Activated T-cell treated with anti-CD3 and anti-CD28 coated beads, Interleukin-2, amount 50 U/mL, for 24 hours (primary cell): ENCODE measurements at regions not wholly inside any gene's neighbourhood (a gene's known extent, or its start where the extent isn't known, plus 50 kb on each side); places are given as distances from the start of the nearest gene placed in this dataset.

Source experiments
- DNase-seq: peaks from one replicate; pipeline ENCODE4 v3.0.0-alpha.2; 2020
- H3K27ac Mint-ChIP-seq: 2 replicates; pipeline ENCODE4 v1.8.0; 2020; ENCODE audit warnings: mild to moderate bottlenecking, mixed read lengths
- H3K27me3 Mint-ChIP-seq: 2 replicates; pipeline ENCODE4 v1.8.0; 2020; ENCODE audit warnings: mixed read lengths
- H3K36me3 Mint-ChIP-seq: 2 replicates; pipeline ENCODE4 v1.8.0; 2020; ENCODE audit warnings: low read depth, mixed read lengths
- H3K4me1 Mint-ChIP-seq: 2 replicates; pipeline ENCODE4 v1.8.0; 2020; ENCODE audit warnings: low read depth, mixed read lengths
- H3K4me3 Mint-ChIP-seq: 2 replicates; pipeline ENCODE4 v1.8.0; 2020; ENCODE audit warnings: mild to moderate bottlenecking, moderate library complexity, mixed read lengths
- H3K9me3 Mint-ChIP-seq: 2 replicates; pipeline ENCODE4 v1.8.0; 2020; ENCODE audit warnings: mixed read lengths

DNA sequence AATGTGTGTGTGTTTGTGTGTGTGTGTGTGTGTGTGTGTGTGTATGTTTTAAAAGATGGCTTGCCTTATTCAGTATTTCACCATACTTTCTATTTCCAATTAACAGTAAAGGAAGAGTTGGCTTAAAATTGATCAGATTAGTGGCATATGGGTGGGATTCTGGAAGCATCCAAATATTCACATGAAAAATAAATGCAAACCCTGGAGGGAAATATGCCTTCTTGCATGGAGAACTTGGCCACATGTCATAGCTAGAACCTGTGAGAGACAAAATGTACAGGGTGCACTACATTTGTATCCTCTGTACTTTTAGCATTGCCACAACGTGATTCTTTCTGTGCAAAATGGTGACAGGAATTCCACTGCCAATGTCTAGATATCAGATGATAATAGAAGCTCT is 589.6 kb downstream of the ZNF674 start:
- Mint-ChIP-seq H3K4me1 (peaks cover 2% of the 10 kb centered on the region), H3K9me3 (peaks cover 5% of the 10 kb centered on the region), H3K4me3 (no peak overlapping the region), H3K36me3 (no peaks in the 10 kb centered on the region), H3K27me3 (peaks cover 60% of the 10 kb centered on the region), H3K27ac (no peak overlapping the region)
- no peak for DNase-seq

DNA sequence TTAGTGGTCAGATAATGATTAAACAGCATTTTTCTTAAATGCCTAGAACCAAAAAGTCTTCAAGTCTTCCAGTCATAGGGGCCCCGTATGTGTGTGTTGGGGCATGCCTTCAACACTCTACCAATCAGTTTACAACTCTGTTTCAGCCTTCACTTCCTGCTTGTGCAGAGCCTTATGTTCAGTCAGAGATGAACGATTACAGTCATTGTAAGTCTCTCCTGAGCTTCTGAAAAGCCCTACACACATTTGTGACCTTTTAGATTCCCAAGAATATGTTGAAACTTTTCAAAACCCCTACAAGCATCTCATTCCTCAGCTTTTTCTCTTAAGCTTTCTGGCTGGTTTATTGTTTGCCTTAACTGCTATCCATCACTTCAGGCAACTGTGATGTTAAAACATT is 591.2 kb downstream of the ZNF674 start:
- Mint-ChIP-seq H3K4me1 (peaks cover 2% of the 10 kb centered on the region), H3K9me3 (no peaks in the 10 kb centered on the region), H3K36me3 (no peaks in the 10 kb centered on the region), H3K4me3 (no peak overlapping the region), H3K27me3 (peaks cover 53% of the 10 kb centered on the region), H3K27ac (no peak overlapping the region)
- no peak for DNase-seq

DNA sequence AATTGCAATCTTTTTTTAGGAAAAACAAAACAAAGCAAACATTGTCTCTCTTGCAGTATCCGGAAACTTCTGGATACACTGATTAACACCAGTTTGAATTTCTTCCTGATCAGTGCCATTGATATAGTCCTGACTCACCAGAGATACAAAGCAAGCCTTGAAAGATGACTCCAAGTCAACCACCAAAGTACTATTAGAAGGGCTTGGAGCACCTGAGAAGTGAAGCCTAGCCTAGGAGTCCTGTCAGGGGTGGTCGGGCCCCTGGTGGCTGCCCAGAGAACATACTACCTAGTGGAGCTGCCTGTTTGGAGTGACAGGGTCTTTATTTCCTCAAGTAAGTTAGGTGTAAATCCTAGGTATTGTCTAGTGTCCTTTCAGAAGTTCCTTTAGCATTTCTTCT is 593.2 kb downstream of the ZNF674 start:
- DNase-seq: no peak
- Mint-ChIP-seq H3K9me3 (no peaks in the 10 kb centered on the region), H3K27me3 (peaks cover 50% of the 10 kb centered on the region), H3K27ac (no peak overlapping the region), H3K4me1 (peaks cover 2% of the 10 kb centered on the region), H3K4me3 (no peak overlapping the region), H3K36me3 (no peaks in the 10 kb centered on the region)

DNA sequence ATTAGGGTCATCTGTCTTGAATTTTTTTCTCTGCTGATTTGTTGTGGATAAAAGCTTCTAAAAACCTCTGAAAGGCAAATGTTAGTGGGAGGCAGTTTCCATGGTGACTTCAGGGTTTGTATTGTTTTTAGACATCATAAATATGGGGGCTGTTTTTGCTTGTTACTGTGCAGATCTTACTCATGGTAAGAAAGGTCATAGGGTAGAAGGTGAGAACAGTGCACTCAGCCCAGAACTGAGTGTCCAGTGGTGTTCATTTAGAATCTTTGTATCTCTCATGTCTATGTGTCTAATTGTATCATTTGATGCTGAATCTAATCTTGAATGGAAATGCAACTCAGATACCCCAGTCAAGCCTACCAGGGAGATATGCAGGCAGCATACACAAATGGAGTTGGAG is 609.8 kb downstream of the ZNF674 start:
- peaks cover 13% of the 10 kb centered on the region for H3K9me3 Mint-ChIP-seq
- no peak overlapping the region for H3K27ac Mint-ChIP-seq
- no peaks in the 10 kb centered on the region for H3K36me3 Mint-ChIP-seq
- H3K4me1 Mint-ChIP-seq: peaks cover 13% of the 10 kb centered on the region
- DNase-seq: no peak
- peaks cover 35% of the 10 kb centered on the region for H3K27me3 Mint-ChIP-seq
- no peak overlapping the region for H3K4me3 Mint-ChIP-seq

GRCh38 chrX:45912316-45912715 is 632.9 kb downstream of the ZNF674 start:
- DNase-seq: no peak
- peaks cover 5% of the 10 kb centered on the region for H3K4me1 Mint-ChIP-seq
- no peak overlapping the region for H3K4me3 Mint-ChIP-seq
- H3K27me3 Mint-ChIP-seq: peaks cover 47% of the 10 kb centered on the region
- no peak overlapping the region for H3K27ac Mint-ChIP-seq
- H3K9me3 Mint-ChIP-seq: no peaks in the 10 kb centered on the region
- no peaks in the 10 kb centered on the region for H3K36me3 Mint-ChIP-seq

DNA sequence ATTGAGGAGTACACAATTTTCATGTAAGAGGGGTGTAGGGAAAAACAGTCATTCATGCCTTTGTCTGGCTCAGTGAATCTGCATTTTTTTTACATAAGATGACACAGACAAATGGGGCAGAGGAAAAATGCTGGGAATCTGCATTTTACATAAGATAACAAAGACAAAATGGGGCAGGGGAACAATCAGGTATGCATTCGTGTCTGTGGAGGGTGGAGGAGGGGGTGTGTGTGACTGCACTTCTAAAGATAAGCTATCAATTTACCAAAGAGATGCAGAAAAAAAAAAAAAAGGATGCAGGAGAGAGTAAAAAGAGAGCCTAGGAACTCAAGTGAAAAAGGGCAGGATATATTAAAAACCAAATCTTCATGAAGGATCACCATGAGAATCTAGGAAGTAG is 637.4 kb downstream of the ZNF674 start:
- Mint-ChIP-seq H3K27me3 (peaks cover 48% of the 10 kb centered on the region), H3K9me3 (no peaks in the 10 kb centered on the region), H3K27ac (no peak overlapping the region), H3K36me3 (no peaks in the 10 kb centered on the region), H3K4me3 (no peak overlapping the region), H3K4me1 (peaks cover 9% of the 10 kb centered on the region)
- DNase-seq: no peak

DNA sequence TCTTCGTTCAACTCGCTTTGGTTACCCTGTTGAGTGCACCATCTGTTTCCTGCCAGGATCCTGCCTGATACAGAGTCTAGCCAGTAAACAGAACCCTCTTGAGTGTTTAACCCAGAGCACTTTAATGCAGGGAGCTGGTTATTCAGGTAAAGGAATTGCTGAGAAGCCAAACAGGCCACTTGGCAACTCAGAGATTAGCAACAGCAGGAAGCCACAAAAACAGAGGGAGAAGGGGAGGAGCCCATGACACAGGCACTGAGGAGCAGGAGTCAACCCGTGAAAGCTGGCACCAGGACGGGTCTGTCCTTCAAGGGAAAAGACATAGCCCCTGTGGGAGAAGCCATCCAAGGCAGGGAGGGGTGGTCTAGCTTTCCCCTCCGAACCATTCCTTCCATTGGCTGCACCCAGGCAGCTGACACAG is 641.4 kb downstream of the ZNF674 start:
- H3K9me3 Mint-ChIP-seq: no peaks in the 10 kb centered on the region
- no peak overlapping the region for H3K27ac Mint-ChIP-seq
- no peak overlapping the region for H3K4me3 Mint-ChIP-seq
- H3K36me3 Mint-ChIP-seq: no peaks in the 10 kb centered on the region
- peaks cover 4% of the 10 kb centered on the region for H3K4me1 Mint-ChIP-seq
- peaks cover 60% of the 10 kb centered on the region for H3K27me3 Mint-ChIP-seq
- no peak for DNase-seq

DNA sequence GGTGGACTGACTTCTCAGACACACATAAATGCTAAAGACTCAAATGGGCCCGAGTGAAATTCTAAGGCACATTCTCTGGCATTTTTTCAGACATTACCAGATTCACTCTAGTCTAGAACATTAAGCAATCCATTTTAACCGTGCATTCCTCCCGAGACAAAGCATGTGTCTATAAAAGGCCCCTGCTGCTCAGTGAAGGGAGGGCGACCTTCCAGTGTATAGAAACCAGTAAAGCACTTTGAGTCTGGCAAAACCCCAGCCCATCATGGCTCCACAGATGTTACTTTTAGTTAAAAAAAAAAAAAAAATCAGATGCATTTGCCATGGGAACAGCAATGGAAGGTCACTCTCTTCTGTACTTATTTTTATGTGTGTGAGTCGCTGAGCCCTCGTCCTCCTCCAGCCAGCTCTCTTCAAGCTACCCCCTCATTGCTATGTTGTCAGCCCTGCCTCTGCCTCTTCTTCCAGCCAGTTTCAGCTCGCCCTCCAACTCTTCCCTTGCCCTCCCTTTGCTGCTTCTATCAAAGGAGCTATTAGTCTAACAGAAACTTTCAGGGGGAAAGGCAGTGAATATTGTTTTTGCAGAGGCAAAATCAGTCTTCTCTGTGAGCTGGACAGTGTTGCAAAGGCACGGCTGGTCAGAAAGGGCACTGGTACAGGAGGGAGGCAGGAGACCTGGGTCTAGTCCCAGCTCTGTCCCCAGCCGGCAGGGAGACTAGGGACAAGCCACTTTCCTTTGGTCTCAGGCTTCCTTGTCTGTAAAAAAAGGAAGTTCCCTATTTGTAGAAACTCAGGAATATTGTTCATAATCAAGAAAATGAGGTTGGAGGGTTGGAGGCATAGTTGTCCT is 644.2 kb downstream of the ZNF674 start:
- Mint-ChIP-seq H3K36me3 (no peaks in the 10 kb centered on the region), H3K27me3 (peaks cover 59% of the 10 kb centered on the region), H3K27ac (no peak overlapping the region), H3K9me3 (no peaks in the 10 kb centered on the region), H3K4me3 (no peak overlapping the region), H3K4me1 (peaks cover 4% of the 10 kb centered on the region)
- DNase-seq: no peak

- peaks cover 4% of the 10 kb centered on the region for H3K4me1 Mint-ChIP-seq
- no peak for DNase-seq
Observed at GRCh38 chrX:45894864-45895645, 650.2 kb downstream of the ZNF674 start.

DNA sequence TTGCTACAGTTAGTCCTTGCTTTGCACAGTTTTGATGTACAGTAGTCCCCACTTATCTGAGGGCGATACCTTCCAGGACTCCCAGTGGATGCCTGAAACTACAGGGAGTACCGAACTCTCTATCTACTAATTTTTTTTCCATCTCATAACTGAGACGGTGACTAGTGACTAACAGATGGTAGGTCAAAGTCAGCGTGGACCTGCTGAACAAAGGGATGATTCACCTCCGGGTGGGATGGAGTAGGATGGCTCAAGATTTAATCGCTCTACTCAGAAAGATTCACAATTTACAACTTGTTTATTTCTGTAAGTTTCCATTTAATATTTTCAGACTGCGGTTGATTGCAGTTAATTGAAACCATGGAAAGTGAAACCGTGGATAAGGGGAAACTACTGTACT is 655.8 kb downstream of the ZNF674 start:
- Mint-ChIP-seq H3K9me3 (no peaks in the 10 kb centered on the region), H3K27ac (no peak overlapping the region), H3K36me3 (no peaks in the 10 kb centered on the region)

More at GRCh38 chrX:45894864-45895645, 650.2 kb downstream of the ZNF674 start:
- peaks cover 30% of the 10 kb centered on the region for H3K27me3 Mint-ChIP-seq
- H3K36me3 Mint-ChIP-seq: no peaks in the 10 kb centered on the region
- H3K9me3 Mint-ChIP-seq: no peaks in the 10 kb centered on the region
- H3K4me3 Mint-ChIP-seq: no peak overlapping the region
- H3K27ac Mint-ChIP-seq: no peak overlapping the region

DNA sequence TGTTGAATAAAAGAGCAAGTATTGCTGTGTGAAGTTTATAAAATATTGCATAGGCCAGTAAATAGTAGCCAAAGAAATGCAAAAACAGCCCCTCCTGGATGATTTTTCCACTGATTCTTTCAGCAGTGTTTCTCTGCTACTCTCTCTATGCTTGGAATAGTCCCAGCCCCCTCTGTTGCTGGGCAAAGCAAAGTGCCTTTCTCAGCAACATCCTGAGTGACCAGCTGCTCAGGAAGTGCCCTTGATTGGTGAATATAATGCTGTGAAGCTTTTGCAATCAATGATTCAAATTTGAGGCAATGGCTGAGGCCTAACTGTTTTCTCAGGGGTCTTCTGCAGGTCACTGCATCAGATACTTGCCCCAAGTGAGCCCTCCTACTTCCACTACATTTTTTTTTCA is 656.7 kb downstream of the ZNF674 start:
- no peaks in the 10 kb centered on the region for H3K36me3 Mint-ChIP-seq
- no peak overlapping the region for H3K27ac Mint-ChIP-seq
- DNase-seq: no peak
- H3K4me3 Mint-ChIP-seq: no peak overlapping the region
- H3K4me1 Mint-ChIP-seq: peaks cover 6% of the 10 kb centered on the region
- H3K27me3 Mint-ChIP-seq: peaks cover 7% of the 10 kb centered on the region
- H3K9me3 Mint-ChIP-seq: no peaks in the 10 kb centered on the region

More for the DNA sequence above, 655.8 kb downstream of the ZNF674 start:
- Mint-ChIP-seq H3K4me3 (no peak overlapping the region), H3K4me1 (peaks cover 9% of the 10 kb centered on the region), H3K27me3 (peaks cover 9% of the 10 kb centered on the region)
- DNase-seq: no peak

DNA sequence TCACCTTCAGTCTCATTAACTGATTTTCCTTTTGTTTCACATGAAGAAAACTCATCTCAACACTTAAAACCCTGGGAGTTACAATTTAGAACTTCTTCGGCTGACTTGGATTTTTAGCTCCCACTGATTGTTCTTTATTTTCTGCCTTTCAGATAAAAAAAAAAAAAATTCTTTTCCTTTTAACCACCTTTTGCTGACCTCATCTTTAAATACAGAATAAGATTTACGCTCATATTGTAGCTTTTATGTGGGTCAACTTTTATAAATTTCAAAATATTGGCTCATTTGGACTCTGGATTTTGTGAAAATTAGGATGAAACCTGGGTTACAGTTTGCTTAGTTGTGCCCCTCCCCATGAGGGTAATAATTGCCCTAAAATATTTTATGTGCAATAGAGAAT is 659.3 kb downstream of the ZNF674 start:
- Mint-ChIP-seq H3K9me3 (no peaks in the 10 kb centered on the region), H3K27me3 (peaks cover 18% of the 10 kb centered on the region), H3K4me3 (no peak overlapping the region), H3K27ac (no peak overlapping the region), H3K36me3 (no peaks in the 10 kb centered on the region), H3K4me1 (peaks cover 9% of the 10 kb centered on the region)
- DNase-seq: no peak

DNA sequence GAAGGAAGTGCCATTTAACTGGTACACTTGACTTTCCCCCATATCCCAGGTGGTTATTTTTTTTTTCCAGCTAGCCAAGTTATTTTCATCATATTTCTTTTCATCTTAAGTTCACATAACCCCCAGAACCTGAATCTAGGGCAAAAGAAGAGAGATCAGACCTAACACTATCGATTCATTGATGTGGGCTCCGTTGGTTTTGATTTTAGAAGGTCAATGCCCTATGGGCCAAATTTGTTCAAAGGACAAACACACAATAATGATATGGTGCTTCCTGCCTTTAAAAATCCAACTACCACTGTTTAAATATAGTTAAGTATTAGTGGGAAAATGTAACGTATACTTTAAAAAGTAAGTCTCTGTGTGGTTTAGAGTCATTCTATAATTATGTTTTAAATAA is 665.7 kb downstream of the ZNF674 start:
- Mint-ChIP-seq H3K27ac (no peak overlapping the region), H3K36me3 (no peaks in the 10 kb centered on the region), H3K4me1 (peaks cover 3% of the 10 kb centered on the region), H3K4me3 (no peak overlapping the region), H3K9me3 (no peaks in the 10 kb centered on the region), H3K27me3 (peaks cover 47% of the 10 kb centered on the region)
- no peak for DNase-seq

GRCh38 chrX:45876206-45876605 is 669.0 kb downstream of the ZNF674 start:
- peaks cover 6% of the 10 kb centered on the region for H3K4me1 Mint-ChIP-seq
- no peak for DNase-seq
- no peaks in the 10 kb centered on the region for H3K9me3 Mint-ChIP-seq
- H3K27ac Mint-ChIP-seq: no peak overlapping the region
- no peak overlapping the region for H3K4me3 Mint-ChIP-seq
- peaks cover 56% of the 10 kb centered on the region for H3K27me3 Mint-ChIP-seq
- no peaks in the 10 kb centered on the region for H3K36me3 Mint-ChIP-seq

DNA sequence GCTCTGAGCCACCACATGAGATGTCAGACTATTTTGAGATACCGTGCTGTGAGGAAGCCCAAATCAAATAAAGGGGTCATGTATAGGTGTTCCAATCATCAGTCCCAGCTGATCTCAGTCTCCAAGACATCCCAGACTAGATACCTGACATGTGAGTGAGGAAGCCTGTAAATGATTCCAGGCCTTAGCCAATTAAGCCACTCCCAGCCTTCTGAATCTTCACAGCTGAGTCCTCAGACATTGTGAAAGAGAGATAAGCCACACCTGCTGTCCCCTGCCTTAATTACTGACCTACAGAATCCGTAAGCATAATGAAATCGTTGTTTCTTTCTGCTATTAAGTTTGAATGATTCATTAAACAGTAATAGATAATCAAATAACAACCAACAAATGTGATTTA is 671.4 kb downstream of the ZNF674 start:
- Mint-ChIP-seq H3K4me3 (no peak overlapping the region), H3K4me1 (peaks cover 6% of the 10 kb centered on the region), H3K27ac (no peak overlapping the region), H3K9me3 (no peaks in the 10 kb centered on the region), H3K27me3 (peaks cover 55% of the 10 kb centered on the region), H3K36me3 (no peaks in the 10 kb centered on the region)
- no peak for DNase-seq
